HCT116 (cell line): ENCODE measurements at regions not wholly inside any gene's neighbourhood (a gene's known extent, or its start where the extent isn't known, plus 50 kb on each side); places are given as distances from the start of the nearest gene placed in this dataset.

Source experiments
- ATAC-seq: fragments of 200-7000 bp; cut with Tn5 transposase; 2 replicates; pipeline ENCODE4 v1.9.1; 2020; ENCODE audit warnings: mild to moderate bottlenecking, moderate library complexity
- BruUV-seq: library from RNA; stranded (reverse); fragments of 400-500 nt; replicated peaks from 2 replicates; lab custom pipeline; 2021; lab: Mats Ljungman, UMichigan
- CTCF ChIA-PET: fragments of 300-600 bp; sonication (Branson Sonifier 250); formaldehyde crosslinking; loops from one replicate; lab custom pipeline; 2021; ENCODE audit warnings: antibody characterized with exemption; lab: Charles Lee
- POLR2A ChIA-PET: fragments of 300-600, 350-600 bp; sonication (Branson Sonifier 250); formaldehyde crosslinking; loops from one replicate; lab custom pipeline; 2021; ENCODE audit warnings: antibody characterized with exemption; lab: Charles Lee
- RAD21 ChIA-PET, 2 experiments: fragments of 300-600 bp; sonication (Branson Sonifier 250); formaldehyde crosslinking; loops; one replicate each; lab custom pipeline; 2023; ENCODE audit warnings: low total read pairs in 2 of 2; ENCODE audit not compliant: uncharacterized antibody in 2 of 2, unreplicated experiment in 2 of 2, low non-redundant PET in 1 of 2; lab: Charles Lee
- DNase-seq: peaks from one replicate; pipeline ENCODE4 v3.0.0-alpha.2; 2010; ENCODE audit warnings: low read depth, low spot score
- H2AFZ ChIP-seq: fragments of 200-600 bp; shearing (Covaris generic), sonication (generic); 2 replicates; pipeline ENCODE4 v1.6.1; 2017; ENCODE audit warnings: low read depth, mixed run types, mixed read lengths, antibody characterized with exemption, low read length; ENCODE audit not compliant: poor library complexity, severe bottlenecking
- H3K27ac ChIP-seq: 2 replicates; pipeline ENCODE4 v1.5.1; 2012; ENCODE audit warnings: low read depth, low read length
- H3K27me3 ChIP-seq: fragments of 200-600 bp; sonication (generic); 2 replicates; pipeline ENCODE4 v1.6.1; 2016; ENCODE audit warnings: mixed run types, low read length, mixed read lengths; ENCODE audit not compliant: insufficient read depth
- H3K36me3 ChIP-seq, 2 experiments: fragments of 200-500 bp in 1 of 2; fragments of 200-600 bp in 1 of 2; sonication (Bioruptor generic) in 1 of 2; sonication (generic) in 1 of 2; 2 replicates each; pipeline versions ENCODE4 v1.5.1 to v1.6.1; 2014 to 2016; ENCODE audit warnings: low read length in 2 of 2, inconsistent platforms in 1 of 2, mixed read lengths in 1 of 2, mixed run types in 1 of 2; ENCODE audit not compliant: insufficient read depth in 2 of 2, control insufficient read depth in 1 of 2
- H3K4me1 ChIP-seq, 2 experiments: fragments of 200-600 bp in 1 of 2; sonication (generic) in 1 of 2; 2 replicates each; pipeline versions ENCODE4 v1.5.1 to v1.6.1; 2012 to 2017; ENCODE audit warnings: low read length in 2 of 2, inconsistent platforms in 1 of 2, mild to moderate bottlenecking in 1 of 2, mixed read lengths in 1 of 2, mixed run types in 1 of 2, moderate library complexity in 1 of 2; ENCODE audit not compliant: insufficient read depth in 2 of 2, control insufficient read depth in 1 of 2
- H3K4me2 ChIP-seq: fragments of 200-600 bp; sonication (generic); 2 replicates; pipeline ENCODE4 v1.6.1; 2017; ENCODE audit warnings: mixed run types, low read length, mixed read lengths
- H3K4me3 ChIP-seq, 2 experiments: fragments of 200-600 bp in 1 of 2; sonication (generic) in 1 of 2; replicated peaks in 1 of 2; 2 replicates each; pipeline ENCODE4 v1.5.1; 2011 to 2016; ENCODE audit warnings: low read length in 2 of 2, control low read depth in 1 of 2, low read depth in 1 of 2, mild to moderate bottlenecking in 1 of 2, mixed read lengths in 1 of 2, mixed run types in 1 of 2
- H3K79me2 ChIP-seq: fragments of 200-600 bp; sonication (generic); 2 replicates; pipeline ENCODE4 v1.6.1; 2017; ENCODE audit warnings: mild to moderate bottlenecking, mixed run types, low read length, moderate library complexity, mixed read lengths; ENCODE audit not compliant: insufficient read depth
- H3K9ac ChIP-seq: fragments of 200-600 bp; sonication (generic); 2 replicates; pipeline ENCODE4 v1.6.1; 2016; ENCODE audit warnings: low read length, mixed read lengths
- H3K9me2 ChIP-seq: fragments of 200-600 bp; sonication (generic), shearing (Covaris generic); 2 replicates; pipeline ENCODE4 v1.6.1; 2017; ENCODE audit warnings: mixed run types, mild to moderate bottlenecking, moderate library complexity; ENCODE audit not compliant: insufficient read depth
- H3K9me3 ChIP-seq, 2 experiments: fragments of 200-500 bp in 1 of 2; fragments of 200-600 bp in 1 of 2; sonication (Bioruptor generic) in 1 of 2; sonication (generic) in 1 of 2; 2 replicates each; pipeline ENCODE4 v1.6.1; 2014 to 2017; ENCODE audit warnings: low read length in 2 of 2, mixed read lengths in 2 of 2, inconsistent platforms in 1 of 2, low read depth in 1 of 2, mild to moderate bottlenecking in 1 of 2, mixed run types in 1 of 2, moderate library complexity in 1 of 2; ENCODE audit not compliant: control insufficient read depth in 1 of 2, insufficient read depth in 1 of 2
- H4K20me1 ChIP-seq: fragments of 200-600 bp; sonication (generic), shearing (Covaris generic); 2 replicates; pipeline ENCODE4 v1.6.1; 2017; ENCODE audit warnings: mixed run types, mild to moderate bottlenecking, moderate library complexity; ENCODE audit not compliant: insufficient read depth
- ATF3 ChIP-seq: IDR thresholded peaks from 2 replicates; pipeline ENCODE4 v1.6.1; 2012
- CEBPB ChIP-seq: IDR thresholded peaks from 2 replicates; pipeline ENCODE4 v1.6.1; 2012; ENCODE audit warnings: low read depth
- CTCF ChIP-seq, 3 experiments: fragments of 200-600 bp in 1 of 3; sonication (generic) in 1 of 3; IDR thresholded peaks in 2 of 3; conservative IDR thresholded peaks in 1 of 3; 2 replicates each; pipeline ENCODE4 v1.5.1; 2012 to 2017; ENCODE audit warnings: low read depth in 2 of 3, low read length in 2 of 3, antibody characterized with exemption in 1 of 3, borderline replicate concordance in 1 of 3, control low read depth in 1 of 3, mild to moderate bottlenecking in 1 of 3, mixed read lengths in 1 of 3, mixed run types in 1 of 3, moderate library complexity in 1 of 3; ENCODE audit not compliant: insufficient read depth in 1 of 3
- EGR1 ChIP-seq: IDR thresholded peaks from 2 replicates; pipeline ENCODE4 v1.6.1; 2012; ENCODE audit warnings: low read depth
- ELF1 ChIP-seq: IDR thresholded peaks from 2 replicates; pipeline ENCODE4 v1.6.1; 2012; ENCODE audit warnings: low read depth, borderline replicate concordance
- EZH2 ChIP-seq: fragments of 200-600 bp; sonication (generic); IDR thresholded peaks from 2 replicates; pipeline ENCODE4 v1.6.1; 2017; ENCODE audit warnings: antibody characterized with exemption, mixed run types
- FOSL1 ChIP-seq: IDR thresholded peaks from 2 replicates; pipeline ENCODE4 v1.6.1; 2012; ENCODE audit warnings: low read depth
- SIN3A ChIP-seq: IDR thresholded peaks from 2 replicates; pipeline ENCODE4 v1.6.1; 2012; ENCODE audit warnings: low read depth
- SP1 ChIP-seq: IDR thresholded peaks from 2 replicates; pipeline ENCODE4 v1.6.1; 2012; ENCODE audit warnings: low read depth
- TCF7L2 ChIP-seq: IDR thresholded peaks from 2 replicates; pipeline ENCODE4 v1.7.0; 2011; ENCODE audit warnings: borderline replicate concordance, inconsistent platforms; ENCODE audit not compliant: insufficient read depth, insufficient read length; ENCODE audit errors: extremely low read depth
- YY1 ChIP-seq: IDR thresholded peaks from 2 replicates; pipeline ENCODE4 v1.6.1; 2011; ENCODE audit warnings: low read length, low read depth, moderate library complexity, mild to moderate bottlenecking; ENCODE audit not compliant: insufficient replicate concordance; ENCODE audit errors: extremely low read depth
- ZFX ChIP-seq: fragments of 450-650 bp; IDR thresholded peaks from 2 replicates; pipeline ENCODE4 v1.6.1; 2017
- intact Hi-C: fragments of 100-400 bp; cut with micrococcal nuclease; formaldehyde crosslinking; loops from 2 replicates; pipeline ENCODE4 v1.10.0; 2022

GRCh38 chr7:51785171-51785570 is 468.6 kb upstream of the COBL start (continued):
- TF ChIP-seq ATF3 (no peak), EZH2 (no peak), SP1 (no peak), FOSL1 (no peak), TCF7L2 (no peak)

- H3K9me3 ChIP-seq = no peaks in the 10 kb centered on the region; a peak in 2 of 4 replicates
- no peak overlapping the region for H2AFZ ChIP-seq
- no peak for TF ChIP-seq YY1
- TF ChIP-seq SIN3A = no peak
- TF ChIP-seq CTCF (IDR thresholded peaks at IDR 0.05 in 2 of 3, conservative IDR thresholded peaks at IDR 0.05 in 1 of 3; ENCODE audit: borderline replicate concordance in 1 of 3, insufficient read depth in 1 of 3, low read depth in 2 of 3, low read length in 2 of 3) = no peak
- TF ChIP-seq ELF1 = no peak
- TF ChIP-seq EGR1 = no peak
- TF ChIP-seq CEBPB = no peak
- no peak for TF ChIP-seq ZFX
- TF ChIP-seq TCF7L2 = no peak
- TF ChIP-seq EZH2 = no peak
- TF ChIP-seq, all 23 proteins: peak for 0
- POLR2A ChIA-PET = no interaction called here
- Histone ChIP-seq H3K4me2 (no peak overlapping the region), H3K36me3 (no peaks in the 10 kb centered on the region), H3K27ac (no peak overlapping the region), H3K4me3 (no peak overlapping the region), H3K9ac (no peak overlapping the region), H3K9me2 (no peaks in the 10 kb centered on the region), H3K79me2 (no peaks in the 10 kb centered on the region), H3K27me3 (no peaks in the 10 kb centered on the region), H4K20me1 (no peaks in the 10 kb centered on the region; the same call in 1 of the 2 replicates), H3K4me1 (no peaks in the 10 kb centered on the region)
- CTCF ChIA-PET = interaction anchor here (0.7 kb wide), 1 partner anchor 709 kb away, joined by 3 read pairs; no protein-coding TSS in a partner anchor
- RAD21 ChIA-PET = no interaction called here
- intact Hi-C loops = no loop called here
- ATAC-seq (no peak), DNase-seq (no peak)
- BruUV-seq = no TSS peak
Measured at GRCh38 chr7:51783241-51783640, 466.6 kb upstream of the COBL start.
